Activated CD4-positive, alpha-beta T cell treated with anti-CD3 and anti-CD28 coated beads, Interleukin-2, amount 10 ng/mL, durations not matched to agents 24 days and 14 days (primary cell): ENCODE measurements at regions not wholly inside any gene's neighbourhood (a gene's known extent, or its start where the extent isn't known, plus 50 kb on each side); places are given as distances from the start of the nearest gene placed in this dataset.

Experiments used
- DNase-seq: peaks from one replicate; pipeline ENCODE4 v3.0.0; 2022
- H3K27ac Mint-ChIP-seq: one replicate; pipeline ENCODE4 v1.8.0; 2022; ENCODE audit warnings: mild to moderate bottlenecking, mixed read lengths
- H3K27me3 Mint-ChIP-seq: one replicate; pipeline ENCODE4 v1.8.0; 2022; ENCODE audit warnings: mixed read lengths
- H3K36me3 Mint-ChIP-seq: one replicate; pipeline ENCODE4 v1.8.0; 2022; ENCODE audit warnings: low read depth, mild to moderate bottlenecking, mixed read lengths
- H3K4me1 Mint-ChIP-seq: one replicate; pipeline ENCODE4 v1.8.0; 2021; ENCODE audit warnings: mixed read lengths
- H3K4me3 Mint-ChIP-seq: one replicate; pipeline ENCODE4 v1.8.0; 2022; ENCODE audit warnings: mild to moderate bottlenecking, moderate library complexity, mixed read lengths
- H3K9me3 Mint-ChIP-seq: one replicate; pipeline ENCODE4 v1.8.0; 2021; ENCODE audit warnings: mixed read lengths
- intact Hi-C: fragments of 100-400 bp; cut with micrococcal nuclease; formaldehyde crosslinking; loops from one replicate; pipeline ENCODE4 v1.15.1; 2023

DNA sequence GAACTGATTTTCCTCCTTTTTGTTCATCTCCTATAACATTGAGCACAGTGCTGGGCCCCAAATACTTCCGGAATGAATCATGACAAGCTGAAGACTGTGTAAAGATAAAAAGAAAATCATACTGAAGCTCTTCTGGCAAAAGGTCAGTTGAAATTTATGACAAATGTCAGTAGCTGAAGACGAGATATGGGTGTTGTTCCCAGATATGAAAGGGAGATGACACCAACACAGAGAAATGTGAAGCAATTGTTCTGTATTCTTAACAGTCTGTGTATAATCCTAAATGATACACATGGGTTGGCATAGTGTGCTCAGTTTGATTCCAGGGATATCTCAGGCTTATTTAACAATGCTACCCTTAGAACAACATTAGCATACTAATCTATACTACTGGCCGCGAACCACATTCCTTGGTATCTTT, 170.5 kb upstream of the PITX2 start:
- no peak for DNase-seq
- Mint-ChIP-seq H3K4me1 (no peaks in the 10 kb centered on the region), H3K27me3 (no peaks in the 10 kb centered on the region), H3K4me3 (no peak overlapping the region), H3K27ac (no peak overlapping the region), H3K36me3 (no peaks in the 10 kb centered on the region), H3K9me3 (no peaks in the 10 kb centered on the region)
- intact Hi-C loops = no loop called here

- Mint-ChIP-seq H3K27ac (no peak overlapping the region), H3K4me3 (no peak overlapping the region), H3K4me1 (no peaks in the 10 kb centered on the region), H3K9me3 (no peaks in the 10 kb centered on the region), H3K27me3 (no peaks in the 10 kb centered on the region), H3K36me3 (no peaks in the 10 kb centered on the region)
- DNase-seq = no peak
- intact Hi-C loops = no loop called here
Observed at GRCh38 chr4:110793890-110794554, 171.1 kb upstream of the PITX2 start.

GRCh38 chr4:110795971-110796370, 173.1 kb upstream of the PITX2 start:
- Mint-ChIP-seq H3K4me1 (no peaks in the 10 kb centered on the region), H3K36me3 (no peaks in the 10 kb centered on the region), H3K27ac (no peak overlapping the region), H3K27me3 (peaks cover 3% of the 10 kb centered on the region), H3K9me3 (no peaks in the 10 kb centered on the region), H3K4me3 (no peak overlapping the region)
- no peak for DNase-seq
- intact Hi-C loops = no loop called here

DNA sequence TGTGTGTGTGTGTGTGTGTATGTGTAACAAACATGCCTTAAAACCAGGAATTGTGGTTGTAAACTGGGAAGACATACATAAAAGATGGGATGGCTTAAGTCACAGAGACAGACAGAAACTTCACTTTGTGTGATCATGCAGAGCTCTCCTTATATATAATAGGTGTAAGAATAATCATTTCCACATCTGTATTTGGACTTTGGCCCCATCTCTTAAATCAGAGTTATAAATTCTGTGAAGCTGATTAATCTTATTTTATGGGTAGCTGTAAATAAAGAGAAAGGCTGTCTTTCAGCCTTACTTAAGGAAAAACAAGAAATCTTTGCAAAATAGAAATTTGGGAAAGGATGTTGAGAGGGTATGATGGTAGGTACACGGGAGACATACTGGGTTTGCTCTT, 174.6 kb upstream of the PITX2 start:
- H3K4me3 Mint-ChIP-seq = no peak overlapping the region
- H3K36me3 Mint-ChIP-seq = no peaks in the 10 kb centered on the region

GRCh38 chr4:110798687-110799086, 175.8 kb upstream of the PITX2 start:
- Mint-ChIP-seq H3K4me3 (no peak overlapping the region), H3K9me3 (no peaks in the 10 kb centered on the region), H3K27me3 (peaks cover 5% of the 10 kb centered on the region), H3K4me1 (no peaks in the 10 kb centered on the region), H3K36me3 (no peaks in the 10 kb centered on the region), H3K27ac (no peak overlapping the region)
- intact Hi-C loops = no loop called here
- DNase-seq = no peak

More for the DNA sequence above, 174.6 kb upstream of the PITX2 start:
- Mint-ChIP-seq H3K9me3 (no peaks in the 10 kb centered on the region), H3K27me3 (peaks cover 5% of the 10 kb centered on the region), H3K4me1 (no peaks in the 10 kb centered on the region), H3K27ac (no peak overlapping the region)
- intact Hi-C loops = no loop called here
- no peak for DNase-seq

- no peaks in the 10 kb centered on the region for H3K4me1 Mint-ChIP-seq
- peaks cover 5% of the 10 kb centered on the region for H3K27me3 Mint-ChIP-seq
- H3K4me3 Mint-ChIP-seq = no peak overlapping the region
- DNase-seq = no peak
- H3K9me3 Mint-ChIP-seq = no peaks in the 10 kb centered on the region
- H3K27ac Mint-ChIP-seq = no peak overlapping the region
- intact Hi-C loops = no loop called here
- H3K36me3 Mint-ChIP-seq = no peaks in the 10 kb centered on the region
Observed at GRCh38 chr4:110799211-110799610, 176.3 kb upstream of the PITX2 start.

DNA sequence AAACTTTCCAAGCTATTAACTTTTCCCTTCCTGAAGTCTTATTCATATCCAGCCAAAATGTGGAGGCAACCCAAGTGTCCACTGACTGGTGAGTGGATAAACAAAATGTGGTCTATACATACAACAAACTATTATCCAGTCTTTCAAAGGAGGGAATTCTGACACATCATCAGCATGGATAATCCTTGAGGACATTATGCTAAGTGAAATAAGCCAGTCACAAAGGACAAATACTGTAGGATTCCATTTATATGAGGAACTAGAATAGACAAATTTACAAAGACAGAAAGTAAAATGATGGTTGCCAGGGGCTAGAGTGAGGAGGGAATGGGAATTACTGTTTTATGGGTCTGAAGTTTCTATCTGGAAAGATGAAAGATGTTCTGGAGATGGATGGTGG, 178.7 kb upstream of the PITX2 start:
- DNase-seq = no peak
- H3K36me3 Mint-ChIP-seq = no peaks in the 10 kb centered on the region
- H3K27me3 Mint-ChIP-seq = peaks cover 5% of the 10 kb centered on the region
- H3K9me3 Mint-ChIP-seq = no peaks in the 10 kb centered on the region
- H3K4me1 Mint-ChIP-seq = no peaks in the 10 kb centered on the region
- intact Hi-C loops = no loop called here
- H3K4me3 Mint-ChIP-seq = no peak overlapping the region
- no peak overlapping the region for H3K27ac Mint-ChIP-seq

GRCh38 chr4:110808351-110808878, 185.5 kb upstream of the PITX2 start:
- Mint-ChIP-seq H3K27me3 (no peaks in the 10 kb centered on the region), H3K4me3 (no peak overlapping the region), H3K36me3 (no peaks in the 10 kb centered on the region), H3K27ac (no peak overlapping the region), H3K9me3 (no peaks in the 10 kb centered on the region), H3K4me1 (no peaks in the 10 kb centered on the region)
- intact Hi-C loops = no loop called here
- DNase-seq = no peak

DNA sequence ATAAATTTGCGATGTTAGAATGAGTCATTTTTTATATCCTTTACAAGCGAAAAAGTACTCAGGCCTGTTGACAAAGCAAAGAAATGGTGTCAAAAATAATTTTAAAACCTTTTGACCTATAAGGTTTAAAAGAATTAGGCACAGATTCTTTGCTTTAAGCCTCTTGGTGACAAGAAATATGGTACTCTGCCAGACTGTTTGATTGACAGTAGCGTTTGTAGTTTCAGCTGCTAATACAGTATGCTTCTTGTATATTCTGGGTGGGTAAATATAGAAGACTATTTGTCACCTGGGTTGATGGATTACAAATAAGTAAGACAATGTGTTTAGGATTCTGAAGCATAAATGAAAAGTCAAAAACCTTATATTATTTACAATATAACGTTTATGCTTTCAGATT, 193.1 kb upstream of the PITX2 start:
- no peak overlapping the region for H3K27ac Mint-ChIP-seq
- no peak for DNase-seq
- no peaks in the 10 kb centered on the region for H3K9me3 Mint-ChIP-seq
- H3K4me1 Mint-ChIP-seq = no peaks in the 10 kb centered on the region
- no peaks in the 10 kb centered on the region for H3K27me3 Mint-ChIP-seq
- intact Hi-C loops = no loop called here
- no peak overlapping the region for H3K4me3 Mint-ChIP-seq
- H3K36me3 Mint-ChIP-seq = no peaks in the 10 kb centered on the region

- no peaks in the 10 kb centered on the region for H3K9me3 Mint-ChIP-seq
- intact Hi-C loops = no loop called here
- H3K27me3 Mint-ChIP-seq = no peaks in the 10 kb centered on the region
Observed at GRCh38 chr4:110816367-110816766, 193.5 kb upstream of the PITX2 start.

GRCh38 chr4:110821186-110821585, 198.3 kb upstream of the PITX2 start:
- no peak overlapping the region for H3K4me3 Mint-ChIP-seq
- intact Hi-C loops = no loop called here
- DNase-seq = no peak
- no peaks in the 10 kb centered on the region for H3K4me1 Mint-ChIP-seq
- no peaks in the 10 kb centered on the region for H3K27me3 Mint-ChIP-seq
- H3K27ac Mint-ChIP-seq = no peak overlapping the region
- no peaks in the 10 kb centered on the region for H3K36me3 Mint-ChIP-seq
- H3K9me3 Mint-ChIP-seq = no peaks in the 10 kb centered on the region

More at GRCh38 chr4:110816367-110816766, 193.5 kb upstream of the PITX2 start:
- no peak overlapping the region for H3K27ac Mint-ChIP-seq
- no peak for DNase-seq
- H3K4me3 Mint-ChIP-seq = no peak overlapping the region
- H3K36me3 Mint-ChIP-seq = no peaks in the 10 kb centered on the region
- H3K4me1 Mint-ChIP-seq = no peaks in the 10 kb centered on the region

DNA sequence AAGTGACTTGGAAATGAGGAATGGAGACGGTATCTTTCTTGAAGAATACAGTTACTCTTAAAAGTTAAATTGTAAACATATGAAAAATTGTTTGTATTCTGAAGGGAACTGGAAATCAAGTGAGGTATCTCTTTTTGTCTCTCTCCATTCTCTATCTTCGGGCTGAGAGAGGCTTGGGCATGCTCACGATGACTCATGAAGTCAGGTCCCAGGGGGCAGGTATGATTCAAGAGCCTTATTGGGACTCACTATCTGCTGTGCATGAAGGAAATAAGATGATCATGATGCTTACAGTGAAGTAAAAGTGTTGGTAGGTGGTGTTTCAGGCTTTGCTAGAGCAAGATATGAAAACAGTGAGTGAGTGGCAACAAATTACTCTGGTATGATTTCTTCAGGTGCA, 200.4 kb upstream of the PITX2 start:
- H3K9me3 Mint-ChIP-seq = peaks cover 3% of the 10 kb centered on the region
- no peak for DNase-seq
- no peak overlapping the region for H3K27ac Mint-ChIP-seq
- intact Hi-C loops = no loop called here
- no peaks in the 10 kb centered on the region for H3K36me3 Mint-ChIP-seq
- no peak overlapping the region for H3K4me3 Mint-ChIP-seq
- H3K27me3 Mint-ChIP-seq = no peaks in the 10 kb centered on the region
- H3K4me1 Mint-ChIP-seq = no peaks in the 10 kb centered on the region

GRCh38 chr4:110824344-110824743, 201.5 kb upstream of the PITX2 start:
- Mint-ChIP-seq H3K27me3 (no peaks in the 10 kb centered on the region), H3K9me3 (peaks cover 3% of the 10 kb centered on the region), H3K4me3 (no peak overlapping the region), H3K27ac (no peak overlapping the region), H3K36me3 (no peaks in the 10 kb centered on the region), H3K4me1 (no peaks in the 10 kb centered on the region)
- intact Hi-C loops = no loop called here
- no peak for DNase-seq

DNA sequence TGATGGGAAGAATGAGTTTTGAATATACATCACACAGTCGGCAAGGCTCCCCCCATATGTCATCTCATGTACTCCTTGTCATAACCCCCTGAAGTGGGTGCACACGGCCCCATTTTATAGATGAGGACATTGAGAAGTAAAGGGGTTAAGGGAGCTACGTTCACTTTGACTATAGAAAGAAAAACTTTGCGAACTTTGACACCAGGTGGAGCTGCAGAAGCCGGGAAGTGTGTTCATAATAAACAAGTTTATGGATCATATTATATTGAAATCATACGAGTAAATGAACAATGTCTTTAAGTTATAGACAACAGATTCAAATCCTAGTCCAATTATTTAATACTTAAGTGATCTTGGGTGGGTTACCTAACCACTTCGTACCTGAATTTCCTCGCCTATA, 203.8 kb upstream of the PITX2 start:
- no peak for DNase-seq
- Mint-ChIP-seq H3K27ac (no peak overlapping the region), H3K36me3 (no peaks in the 10 kb centered on the region), H3K9me3 (peaks cover 3% of the 10 kb centered on the region), H3K4me1 (no peaks in the 10 kb centered on the region), H3K4me3 (no peak overlapping the region), H3K27me3 (no peaks in the 10 kb centered on the region)
- intact Hi-C loops = no loop called here

- no peaks in the 10 kb centered on the region for H3K36me3 Mint-ChIP-seq
- no peak overlapping the region for H3K4me3 Mint-ChIP-seq
- H3K27ac Mint-ChIP-seq = no peak overlapping the region
- no peaks in the 10 kb centered on the region for H3K4me1 Mint-ChIP-seq
- DNase-seq = no peak
- intact Hi-C loops = no loop called here
- no peaks in the 10 kb centered on the region for H3K27me3 Mint-ChIP-seq
- H3K9me3 Mint-ChIP-seq = peaks cover 3% of the 10 kb centered on the region
Observed at GRCh38 chr4:110830461-110830860, 207.6 kb upstream of the PITX2 start.
